NAMALWA (cell line): ENCODE measurements at regions not wholly inside any gene's neighbourhood (a gene's known extent, or its start where the extent isn't known, plus 50 kb on each side); places are given as distances from the start of the nearest gene placed in this dataset.

Experiments used
- DNase-seq: peaks from one replicate; pipeline ENCODE4 v3.0.0-alpha.2; 2015; ENCODE audit warnings: low spot score

- no peak for DNase-seq
These were observed 386.4 kb downstream of the TRIB2 start for GRCh38 chr2:13103151-13103550.

DNA sequence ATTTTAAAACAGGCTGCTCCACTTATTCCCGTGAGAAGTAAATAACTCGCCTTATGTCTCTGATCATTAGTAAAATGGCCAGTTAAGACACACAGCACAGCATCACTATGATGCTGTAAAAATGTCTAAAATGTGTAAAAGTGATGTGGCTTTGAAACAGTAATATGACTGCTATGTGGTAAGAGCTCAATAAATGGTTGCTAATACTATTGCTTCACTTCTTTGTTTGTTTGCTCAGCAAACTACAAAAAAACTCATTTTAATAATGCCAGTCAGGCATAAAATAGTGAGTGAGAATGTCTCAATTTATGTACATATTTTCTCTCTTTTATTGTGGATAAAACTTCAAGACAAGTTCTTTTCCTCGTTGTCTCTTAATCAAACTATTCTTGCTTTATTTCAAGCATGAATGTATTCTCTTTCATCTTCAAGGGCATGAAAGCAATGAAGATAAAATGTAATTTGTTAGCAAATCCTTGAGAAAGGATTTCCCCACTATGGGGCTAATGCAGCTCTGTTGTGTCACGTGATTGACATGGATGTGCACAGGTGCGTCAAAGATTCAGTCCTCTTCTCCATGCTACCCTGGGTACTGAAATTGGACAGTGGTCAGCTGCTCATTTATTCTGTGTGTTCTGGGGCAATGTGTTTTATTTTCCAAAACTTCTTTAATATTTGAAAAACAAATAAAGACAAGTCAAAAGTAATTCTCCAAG, 387.2 kb downstream of the TRIB2 start:
- DNase-seq = no peak

GRCh38 chr2:13104723-13105122, 388.0 kb downstream of the TRIB2 start:
- no peak for DNase-seq

- peak; percentile 62 for DNase-seq
These were observed 389.6 kb downstream of the TRIB2 start for GRCh38 chr2:13106302-13106701.

- no peak for DNase-seq
These were observed 392.8 kb downstream of the TRIB2 start for GRCh38 chr2:13109516-13109915.

DNA sequence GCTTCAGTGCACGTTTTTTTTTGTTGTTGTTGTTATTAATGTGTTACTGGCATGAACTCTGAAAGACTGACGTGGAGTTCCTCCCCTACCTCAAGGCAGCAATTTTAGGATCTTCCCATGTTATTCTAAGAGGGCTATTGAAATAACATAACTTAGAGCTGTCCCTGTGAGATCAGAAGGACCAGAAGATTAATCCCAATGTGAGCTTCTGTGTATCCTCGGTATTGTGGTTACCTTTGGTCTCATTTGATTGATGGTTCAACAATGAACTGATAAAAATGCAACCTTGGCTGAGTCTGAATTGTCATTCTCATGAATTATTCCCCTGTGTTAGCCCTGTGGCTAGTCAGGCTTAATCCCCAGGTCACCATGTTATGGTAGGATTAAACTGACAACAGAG, 394.1 kb downstream of the TRIB2 start:
- DNase-seq = no peak

GRCh38 chr2:13113002-13113401, 396.3 kb downstream of the TRIB2 start:
- no peak for DNase-seq

GRCh38 chr2:13114391-13114790, 397.7 kb downstream of the TRIB2 start:
- no peak for DNase-seq

DNA sequence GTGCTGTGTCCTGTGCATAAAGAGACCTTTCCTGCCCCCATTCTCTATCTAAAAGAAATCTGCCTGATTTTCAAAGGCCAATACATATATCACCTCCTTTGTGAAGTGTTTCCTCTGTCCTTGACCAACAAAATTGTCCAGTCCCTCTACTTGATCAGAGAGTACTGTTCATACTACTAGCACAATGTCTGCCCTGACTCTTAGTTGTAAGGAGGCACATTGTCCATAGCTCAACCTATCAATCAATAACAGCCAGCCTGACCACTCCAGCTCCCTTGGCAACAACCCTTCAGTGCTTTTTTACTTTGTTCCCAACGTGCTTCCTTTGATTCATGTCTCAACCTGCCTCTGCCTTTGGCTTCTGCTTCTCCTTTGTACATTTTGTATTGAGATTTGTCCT, 398.9 kb downstream of the TRIB2 start:
- DNase-seq = no peak

GRCh38 chr2:13121096-13121495, 404.4 kb downstream of the TRIB2 start:
- DNase-seq = no peak

- DNase-seq = no peak
These were observed 411.4 kb downstream of the TRIB2 start for GRCh38 chr2:13128139-13128538.

DNA sequence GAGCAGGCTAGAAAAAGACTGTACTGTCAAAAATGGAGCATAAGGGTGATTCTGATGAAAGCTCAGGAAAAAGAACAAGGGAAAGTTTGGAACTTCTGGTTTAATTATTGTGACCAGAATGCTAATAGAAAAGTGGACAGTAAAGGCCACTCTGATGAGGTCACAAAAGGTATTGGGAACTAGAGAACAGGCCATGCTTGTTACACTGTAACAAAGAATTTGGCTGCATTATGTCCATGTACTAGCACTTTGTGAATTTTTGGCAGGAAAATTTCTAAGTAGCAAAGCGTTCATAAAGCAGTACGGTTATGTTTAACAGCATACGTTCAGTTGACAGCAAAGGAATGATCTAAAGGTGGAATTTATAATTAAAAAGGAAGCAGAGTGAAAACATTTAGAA, 418.6 kb downstream of the TRIB2 start:
- DNase-seq = no peak

DNA sequence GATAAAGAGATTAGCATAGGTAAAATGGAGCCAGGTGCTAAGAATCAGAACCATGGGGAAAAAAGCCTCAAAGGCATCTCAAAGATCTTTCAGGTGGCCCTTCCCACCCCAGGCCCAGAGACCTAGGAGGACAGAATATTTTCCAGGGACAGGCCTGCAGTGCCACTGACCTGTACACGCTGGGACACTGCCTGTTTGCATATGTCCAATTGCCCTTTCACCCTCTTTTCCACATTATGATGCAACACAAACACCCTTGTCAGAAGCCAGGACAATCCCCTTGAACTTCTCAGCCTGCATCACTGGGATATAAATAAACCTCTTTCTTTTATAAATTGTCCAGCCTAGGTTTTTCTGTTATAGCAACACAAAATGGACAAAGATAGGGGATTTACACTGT, 419.1 kb downstream of the TRIB2 start:
- no peak for DNase-seq

- no peak for DNase-seq
These were observed 420.9 kb downstream of the TRIB2 start for GRCh38 chr2:13137679-13138078.

DNA sequence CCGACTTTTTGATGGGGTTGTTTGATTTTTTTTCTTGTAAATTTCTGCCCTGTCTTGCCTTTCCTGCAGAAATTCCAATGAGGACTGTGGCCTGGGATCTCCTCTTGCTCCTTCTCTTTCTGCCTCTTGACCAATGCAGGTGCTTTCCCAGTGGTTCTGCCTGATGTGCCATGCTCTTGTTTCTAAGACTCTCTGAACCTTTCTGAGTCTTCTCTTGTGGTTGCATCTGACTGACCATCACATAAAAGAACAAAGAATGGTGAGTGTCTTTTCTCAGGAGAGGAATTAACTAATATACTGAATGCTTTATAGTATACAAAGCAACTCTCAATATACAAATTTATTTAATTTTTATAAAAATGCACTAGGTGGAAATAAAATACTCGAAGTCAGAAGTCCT, 424.6 kb downstream of the TRIB2 start:
- no peak for DNase-seq

- DNase-seq = no peak
These were observed 426.7 kb downstream of the TRIB2 start for GRCh38 chr2:13143451-13143850.

GRCh38 chr2:13156916-13157315, 440.2 kb downstream of the TRIB2 start:
- DNase-seq = no peak

- DNase-seq = no peak
These were observed 441.7 kb downstream of the TRIB2 start for GRCh38 chr2:13158466-13158865.

GRCh38 chr2:13180729-13181128, 464.0 kb downstream of the TRIB2 start:
- DNase-seq = no peak

GRCh38 chr2:13193075-13193474, 476.3 kb downstream of the TRIB2 start:
- peak; percentile 94 for DNase-seq

GRCh38 chr2:13193900-13194299, 477.2 kb downstream of the TRIB2 start:
- peak; percentile 86 for DNase-seq

GRCh38 chr2:13195270-13195669, 478.5 kb downstream of the TRIB2 start:
- no peak for DNase-seq

GRCh38 chr2:13197248-13197647, 480.5 kb downstream of the TRIB2 start:
- DNase-seq = no peak

DNA sequence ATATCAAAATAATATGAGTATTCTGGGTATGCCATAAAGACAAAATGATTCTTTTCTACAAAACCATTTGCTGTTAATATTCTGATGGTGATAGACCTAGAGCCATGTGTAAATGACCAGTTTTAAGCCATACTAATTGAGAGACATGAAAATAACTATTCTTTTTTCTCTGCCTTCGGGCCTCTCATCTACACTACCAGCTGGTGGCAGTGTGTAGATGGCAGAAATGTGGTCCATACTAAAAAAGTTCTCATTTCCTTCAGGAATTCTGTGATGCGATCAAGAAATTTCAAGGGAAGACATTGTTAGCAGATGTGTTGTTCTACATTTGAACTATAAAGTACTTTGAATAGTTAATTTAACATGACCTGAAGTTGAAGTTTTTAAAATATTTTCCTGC, 485.2 kb downstream of the TRIB2 start:
- no peak for DNase-seq

DNA sequence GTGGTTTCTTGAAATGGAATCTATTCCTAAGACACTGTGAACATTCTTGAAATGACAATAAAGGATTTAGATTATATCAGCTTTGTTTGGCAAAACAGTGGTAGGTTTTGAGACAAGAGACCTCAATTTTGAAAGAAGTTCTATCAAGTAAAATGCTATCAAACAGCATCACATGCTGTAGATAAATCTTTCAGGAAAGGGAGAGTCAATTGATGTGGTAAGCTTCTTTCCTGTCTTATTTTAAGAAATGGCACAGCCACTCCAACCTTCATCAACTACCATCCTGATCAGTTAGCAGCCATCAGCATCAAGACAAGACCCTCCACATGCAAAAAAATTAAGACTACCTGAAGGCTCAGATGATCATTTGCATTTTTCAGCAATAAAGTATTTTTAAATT, 495.4 kb downstream of the TRIB2 start:
- DNase-seq = no peak
